Central memory CD4-positive, alpha-beta T cell (primary cell): ENCODE measurements at regions not wholly inside any gene's neighbourhood (a gene's known extent, or its start where the extent isn't known, plus 50 kb on each side); places are given as distances from the start of the nearest gene placed in this dataset.
"Not testable (repeated sequence)": the region's sequence is repeated elsewhere in the genome, so short reads cannot be mapped to it uniquely, and the experiment has no call there.

ENCODE experiments used
- DNase-seq: peaks from one replicate; pipeline ENCODE4 v3.0.0; 2022

GRCh38 chr5:116922532-116922931, 347.9 kb upstream of the SEMA6A start:
- DNase-seq, result no peak

GRCh38 chr5:116914869-116915504, 340.4 kb upstream of the SEMA6A start:
- DNase-seq, result no peak

- DNase-seq, result no peak
These were observed 337.6 kb upstream of the SEMA6A start for GRCh38 chr5:116912221-116912620.

- DNase-seq, result no peak
These were observed 336.5 kb upstream of the SEMA6A start for GRCh38 chr5:116911074-116911473.

- DNase-seq, result no peak
These were observed 333.9 kb upstream of the SEMA6A start for GRCh38 chr5:116908537-116908936.

- no peak for DNase-seq
These were observed 331.3 kb upstream of the SEMA6A start for GRCh38 chr5:116905885-116906284.

- no peak for DNase-seq
These were observed 326.2 kb upstream of the SEMA6A start for GRCh38 chr5:116900793-116901192.

GRCh38 chr5:116898917-116899316, 324.3 kb upstream of the SEMA6A start:
- DNase-seq, result no peak

- no peak for DNase-seq
These were observed 322.7 kb upstream of the SEMA6A start for GRCh38 chr5:116897291-116897690.

- no peak for DNase-seq
These were observed 321.4 kb upstream of the SEMA6A start for GRCh38 chr5:116896001-116896400.

GRCh38 chr5:116892993-116893392, 318.4 kb upstream of the SEMA6A start:
- DNase-seq, result no peak

- no peak for DNase-seq
These were observed 312.5 kb upstream of the SEMA6A start for GRCh38 chr5:116887104-116887503.

- no peak for DNase-seq
These were observed 311.2 kb upstream of the SEMA6A start for GRCh38 chr5:116885825-116886224.

GRCh38 chr5:116883875-116884274, 309.3 kb upstream of the SEMA6A start:
- no peak for DNase-seq

GRCh38 chr5:116881921-116882531, 307.4 kb upstream of the SEMA6A start:
- no peak for DNase-seq

- DNase-seq, result no peak
These were observed 306.0 kb upstream of the SEMA6A start for GRCh38 chr5:116880601-116881000.

- DNase-seq, result no peak
These were observed 305.5 kb upstream of the SEMA6A start for GRCh38 chr5:116880150-116880549.

GRCh38 chr5:116876240-116876840, 301.7 kb upstream of the SEMA6A start:
- no peak for DNase-seq

GRCh38 chr5:116872986-116873385, 298.4 kb upstream of the SEMA6A start:
- no peak for DNase-seq

- no peak for DNase-seq
These were observed 297.9 kb upstream of the SEMA6A start for GRCh38 chr5:116872486-116872885.

- not testable (repeated sequence) for DNase-seq
These were observed 293.2 kb upstream of the SEMA6A start for GRCh38 chr5:116867825-116868224.

GRCh38 chr5:116865651-116866050, 291.0 kb upstream of the SEMA6A start:
- no peak for DNase-seq

GRCh38 chr5:116864838-116865190, 290.2 kb upstream of the SEMA6A start:
- DNase-seq, result no peak

GRCh38 chr5:116864157-116864837, 289.7 kb upstream of the SEMA6A start:
- DNase-seq, result no peak
